Muscle of leg (tissue), 3 donors: ENCODE measurements at regions not wholly inside any gene's neighbourhood (a gene's known extent, or its start where the extent isn't known, plus 50 kb on each side); places are given as distances from the start of the nearest gene placed in this dataset.

ENCODE experiments used
- DNase-seq: peaks from one replicate; pipeline ENCODE4 v3.0.0; 2013
- H3K27ac ChIP-seq: one replicate; pipeline ENCODE4 v1.5.1; 2013; ENCODE audit warnings: mild to moderate bottlenecking, low read length, control low read depth
- H3K27me3 ChIP-seq: one replicate; pipeline ENCODE4 v1.6.1; 2013; ENCODE audit warnings: low read length; ENCODE audit not compliant: control insufficient read depth, insufficient read depth
- H3K36me3 ChIP-seq: one replicate; pipeline ENCODE4 v1.6.1; 2013; ENCODE audit warnings: low read length; ENCODE audit not compliant: control insufficient read depth, insufficient read depth
- H3K4me1 ChIP-seq: one replicate; pipeline ENCODE4 v1.6.1; 2013; ENCODE audit warnings: low read length; ENCODE audit not compliant: control insufficient read depth, insufficient read depth
- H3K4me3 ChIP-seq: one replicate; pipeline ENCODE4 v1.5.1; 2013; ENCODE audit warnings: low read length, control low read depth
- H3K9me3 ChIP-seq: replicated peaks from 2 replicates; pipeline ENCODE4 v1.6.1; 2013; ENCODE audit warnings: low read depth, low read length; ENCODE audit not compliant: control insufficient read depth
- WGBS: methylation state at CpG from one replicate; pipeline ENCODE4 v1.1.5; 2013; ENCODE audit warnings: missing lambda C conversion rate; ENCODE audit not compliant: insufficient coverage; 5-methylcytosine and 5-hydroxymethylcytosine counted together

DNA sequence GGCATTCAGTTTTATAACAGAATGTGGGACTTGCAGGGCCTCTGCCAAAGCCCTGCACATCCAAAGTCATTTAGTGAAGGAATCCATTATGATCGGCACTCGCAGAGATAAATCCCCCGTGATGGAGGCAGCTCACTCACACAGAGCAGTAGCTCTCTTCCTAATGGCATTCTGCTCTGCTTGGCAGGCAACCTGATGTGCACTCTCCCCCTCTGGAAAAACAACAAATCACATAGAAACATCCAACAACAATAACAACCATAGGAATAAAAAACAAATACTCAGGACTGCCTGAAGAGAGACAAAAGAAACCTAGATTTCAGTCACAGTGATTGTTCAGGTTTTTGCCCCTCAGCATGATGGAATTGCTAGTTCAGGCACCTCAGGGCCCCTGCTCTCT, 59.7 kb downstream of the NAA11 start:
- Histone ChIP-seq H3K36me3 (no peaks in the 10 kb centered on the region), H3K9me3 (no peaks in the 10 kb centered on the region), H3K4me1 (peaks cover 2% of the 10 kb centered on the region), H3K4me3 (no peak overlapping the region), H3K27ac (no peak overlapping the region), H3K27me3 (no peaks in the 10 kb centered on the region)
- DNase-seq, result no peak
- WGBS, result 15% methylated on average over 3 of the region's 3 CpGs

DNA sequence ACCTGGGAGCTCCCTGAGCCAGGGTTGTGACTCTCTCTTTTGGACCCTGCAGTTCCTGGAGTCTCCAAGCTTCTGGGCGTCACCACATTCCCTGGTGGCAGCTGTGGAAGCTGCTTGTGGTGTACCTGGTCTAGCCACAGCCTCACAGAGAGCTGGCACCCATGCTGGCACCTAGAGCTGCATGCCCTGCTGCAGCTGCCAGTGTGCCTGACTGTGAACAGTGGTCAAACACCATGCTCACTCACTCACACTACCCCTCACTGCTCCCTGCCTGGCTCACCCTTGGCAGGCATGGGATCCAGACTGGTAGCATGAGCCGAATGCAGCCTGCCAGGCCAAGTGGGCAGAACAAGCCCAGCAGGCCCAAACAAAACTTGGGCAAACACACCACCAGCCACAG, 66.6 kb downstream of the NAA11 start:
- no peak for DNase-seq
- Histone ChIP-seq H3K27me3 (no peaks in the 10 kb centered on the region), H3K4me3 (no peak overlapping the region), H3K4me1 (no peaks in the 10 kb centered on the region), H3K9me3 (peaks cover 5% of the 10 kb centered on the region), H3K36me3 (no peaks in the 10 kb centered on the region), H3K27ac (no peak overlapping the region)
- 85% methylated on average over 2 of the region's 2 CpGs for WGBS

DNA sequence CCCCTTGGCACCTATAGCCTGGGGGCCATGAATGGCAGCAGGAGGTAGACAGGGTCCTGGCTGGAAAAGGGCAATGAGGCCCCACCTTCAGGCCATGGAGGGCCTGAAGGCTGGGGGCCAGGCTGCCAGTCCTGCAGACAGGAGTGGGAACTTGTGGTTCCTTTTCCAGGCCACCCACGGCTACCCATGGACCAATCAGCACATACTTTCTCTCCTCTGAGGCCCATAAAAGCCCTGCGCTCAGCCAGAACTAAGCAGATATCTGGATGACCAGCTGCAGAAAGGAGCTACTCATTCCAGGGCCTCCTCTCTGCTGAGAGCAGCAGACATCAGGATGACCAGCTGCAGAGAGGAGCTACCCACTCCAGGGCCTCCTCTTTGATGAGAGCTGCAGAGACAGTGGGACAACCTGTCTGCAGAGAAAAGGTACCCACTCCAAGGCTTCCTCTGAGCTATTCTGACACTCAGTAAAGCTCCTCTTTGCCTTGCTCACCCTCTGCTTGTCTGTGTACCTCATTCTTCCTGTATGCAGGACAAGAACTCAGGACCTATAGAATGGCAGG, 67.2 kb downstream of the NAA11 start:
- Histone ChIP-seq H3K36me3 (no peaks in the 10 kb centered on the region), H3K27me3 (no peaks in the 10 kb centered on the region), H3K9me3 (peaks cover 5% of the 10 kb centered on the region), H3K4me3 (no peak overlapping the region), H3K4me1 (no peaks in the 10 kb centered on the region), H3K27ac (no peak overlapping the region)
- WGBS, result 88% methylated on average over 1 of the region's 2 CpGs
- no peak for DNase-seq

DNA sequence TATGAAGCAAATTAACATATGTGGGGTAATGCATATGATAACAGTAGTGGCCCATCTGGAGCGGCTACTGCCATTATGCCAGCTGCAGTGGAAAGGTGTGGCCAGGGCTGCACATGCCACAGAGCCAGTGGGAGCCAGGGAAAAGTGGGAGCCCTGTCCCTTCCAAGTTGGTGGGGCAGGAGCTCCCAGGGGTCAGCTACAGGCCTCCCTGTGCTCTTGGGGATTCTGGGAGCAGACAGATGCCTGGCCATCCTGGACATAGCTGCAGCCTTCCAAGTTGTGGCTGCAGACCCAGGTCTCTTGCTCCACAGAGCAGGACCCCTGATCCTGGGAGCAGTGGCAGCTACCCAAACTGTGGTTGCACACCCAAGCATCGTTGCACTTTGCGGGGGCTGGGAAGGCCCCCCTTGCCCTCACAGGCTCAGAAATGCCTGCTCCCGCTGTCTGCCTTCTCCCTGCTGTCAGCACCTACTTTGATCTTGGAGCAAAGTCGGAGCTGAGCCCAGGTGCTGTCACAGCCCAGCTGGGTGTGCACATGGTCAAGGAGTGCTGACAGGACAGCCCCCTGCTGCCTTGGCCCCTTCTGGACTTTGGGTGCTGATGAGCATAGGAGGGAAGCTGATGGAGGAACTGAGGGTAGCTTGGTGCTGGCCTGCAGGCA, 67.8 kb downstream of the NAA11 start:
- H3K27me3 ChIP-seq, result no peaks in the 10 kb centered on the region
- H3K9me3 ChIP-seq, result peaks cover 5% of the 10 kb centered on the region
- no peaks in the 10 kb centered on the region for H3K36me3 ChIP-seq
- no peak overlapping the region for H3K4me3 ChIP-seq
- H3K4me1 ChIP-seq, result no peaks in the 10 kb centered on the region
- 80% methylated on average over 5 of the region's 5 CpGs for whole genome bisulfite sequencing
- no peak overlapping the region for H3K27ac ChIP-seq
- no peak for DNase-seq

DNA sequence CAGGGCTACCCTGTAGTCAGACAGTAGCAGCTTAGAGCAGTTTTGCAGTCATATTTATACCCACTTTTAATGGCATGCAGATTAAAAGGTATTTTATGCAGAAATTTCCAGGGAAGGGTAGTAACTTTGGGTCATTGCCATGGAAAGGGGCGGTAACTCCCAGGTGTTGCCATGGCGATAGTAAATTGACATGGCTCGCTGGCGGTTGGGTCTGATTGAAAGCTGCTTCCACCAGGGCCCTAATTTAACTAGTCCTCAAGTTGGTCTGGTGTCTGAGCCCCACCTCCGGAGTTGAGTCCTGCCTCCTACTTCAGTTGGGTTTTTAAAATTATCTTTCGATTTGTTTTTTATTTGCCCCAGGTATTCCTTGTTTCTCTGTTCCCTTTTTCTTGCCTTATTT, 70.1 kb downstream of the NAA11 start:
- 67% methylated on average over 2 of the region's 6 CpGs for WGBS
- no peaks in the 10 kb centered on the region for H3K36me3 ChIP-seq
- H3K9me3 ChIP-seq, result peaks cover 5% of the 10 kb centered on the region
- H3K27me3 ChIP-seq, result no peaks in the 10 kb centered on the region
- no peaks in the 10 kb centered on the region for H3K4me1 ChIP-seq
- no peak for DNase-seq
- no peak overlapping the region for H3K4me3 ChIP-seq
- H3K27ac ChIP-seq, result no peak overlapping the region

DNA sequence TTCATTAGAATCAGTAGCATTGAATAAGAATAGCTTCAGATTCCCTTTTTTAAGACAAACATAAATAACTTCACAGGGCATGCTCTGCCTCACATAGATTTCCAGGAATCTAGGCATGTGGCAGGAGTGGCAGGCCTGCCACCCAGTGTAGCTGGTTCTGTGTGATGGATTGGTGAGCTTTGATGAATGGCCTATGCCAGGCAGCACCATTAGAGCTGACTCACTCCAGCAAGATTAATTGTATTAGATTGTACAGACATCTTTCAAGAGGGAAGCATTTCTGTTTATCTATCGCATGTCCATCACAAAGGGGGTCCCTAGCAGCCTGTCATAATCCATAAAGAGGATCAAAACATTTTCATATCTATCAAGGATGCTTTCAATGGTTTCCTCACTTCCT, 71.9 kb downstream of the NAA11 start:
- H3K4me1 ChIP-seq, result no peaks in the 10 kb centered on the region
- WGBS, result no CpG with 5 or more reads among the region's 1 CpG
- H3K9me3 ChIP-seq, result peaks cover 4% of the 10 kb centered on the region
- H3K27ac ChIP-seq, result no peak overlapping the region
- no peaks in the 10 kb centered on the region for H3K36me3 ChIP-seq
- no peak overlapping the region for H3K4me3 ChIP-seq
- no peaks in the 10 kb centered on the region for H3K27me3 ChIP-seq
- no peak for DNase-seq

DNA sequence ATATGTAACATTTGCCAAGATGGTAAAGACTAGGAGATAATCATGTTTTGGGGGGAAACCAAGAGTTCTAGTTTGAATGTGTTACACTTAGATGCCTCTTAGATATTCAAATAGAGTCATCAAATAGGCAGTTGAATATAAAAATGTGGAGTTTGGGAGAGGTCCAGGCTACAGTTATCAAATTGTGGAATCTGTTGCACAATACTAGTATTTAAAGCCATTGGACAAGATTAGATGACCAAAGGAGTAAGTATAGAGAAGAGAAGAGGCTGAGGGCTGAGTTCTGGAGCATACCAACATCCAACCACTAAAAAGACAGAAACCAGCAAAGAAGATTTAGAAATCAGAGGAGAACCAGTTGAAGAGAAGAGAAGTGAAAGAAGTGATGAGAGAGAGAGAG, 72.7 kb downstream of the NAA11 start:
- Histone ChIP-seq H3K4me1 (no peaks in the 10 kb centered on the region), H3K36me3 (no peaks in the 10 kb centered on the region), H3K4me3 (no peak overlapping the region), H3K27me3 (no peaks in the 10 kb centered on the region), H3K27ac (no peak overlapping the region), H3K9me3 (no peaks in the 10 kb centered on the region)
- no peak for DNase-seq

DNA sequence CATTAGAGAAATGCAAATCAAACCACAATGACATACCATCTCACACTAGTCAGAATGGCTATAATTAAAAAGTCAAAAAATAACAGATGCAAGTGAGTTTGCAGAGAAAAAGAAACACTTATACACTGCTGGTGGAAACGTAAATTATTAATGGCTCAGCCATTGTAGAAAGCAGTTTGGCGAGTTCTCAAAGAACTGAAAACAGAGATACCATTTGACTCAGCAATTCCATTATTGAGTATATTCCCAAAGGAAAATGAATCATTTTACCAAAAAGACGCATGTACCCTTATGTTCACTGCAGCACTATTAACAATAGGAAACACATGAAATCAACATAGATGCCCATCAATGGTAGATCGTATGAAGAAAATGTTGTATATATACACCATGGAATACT, 75.0 kb downstream of the NAA11 start:
- Histone ChIP-seq H3K36me3 (no peaks in the 10 kb centered on the region), H3K27ac (no peak overlapping the region), H3K4me1 (no peaks in the 10 kb centered on the region), H3K9me3 (no peaks in the 10 kb centered on the region), H3K27me3 (no peaks in the 10 kb centered on the region), H3K4me3 (no peak overlapping the region)
- DNase-seq, result no peak
- no CpG with 5 or more reads among the region's 4 CpGs for WGBS

DNA sequence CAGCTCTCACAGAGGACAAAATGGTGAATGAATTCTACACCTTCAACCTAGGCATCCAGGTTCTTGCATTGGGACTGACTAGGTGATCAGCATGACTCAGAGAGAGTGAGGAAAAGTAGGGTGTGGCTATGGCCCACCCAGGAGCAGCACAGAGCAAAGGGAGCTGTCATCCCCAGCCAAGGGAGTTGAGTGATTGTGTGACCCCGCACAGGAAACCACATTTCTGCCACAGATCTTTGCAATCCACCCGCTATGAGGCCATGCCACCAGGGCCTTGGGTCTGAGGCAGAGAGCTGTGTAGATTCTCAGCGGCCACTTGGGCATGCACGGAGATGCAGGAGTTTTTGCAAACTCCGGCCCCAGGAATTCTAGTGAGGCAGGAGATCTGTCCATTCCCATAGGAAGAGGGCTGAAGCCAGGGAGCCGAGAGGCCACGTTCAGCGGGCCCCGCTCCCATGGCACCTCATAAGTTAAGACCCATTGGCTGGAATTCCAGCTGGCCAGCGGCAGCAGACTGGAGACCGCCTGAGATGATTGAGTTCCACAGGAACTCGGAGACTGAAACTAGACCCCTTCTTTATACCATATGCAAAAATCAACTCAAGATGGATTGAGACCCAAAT, 75.9 kb downstream of the NAA11 start:
- Histone ChIP-seq H3K27me3 (no peaks in the 10 kb centered on the region), H3K4me3 (no peak overlapping the region), H3K27ac (no peak overlapping the region), H3K9me3 (no peaks in the 10 kb centered on the region), H3K36me3 (no peaks in the 10 kb centered on the region), H3K4me1 (no peaks in the 10 kb centered on the region)
- WGBS, result 86% methylated on average over 10 of the region's 12 CpGs
- DNase-seq, result no peak

DNA sequence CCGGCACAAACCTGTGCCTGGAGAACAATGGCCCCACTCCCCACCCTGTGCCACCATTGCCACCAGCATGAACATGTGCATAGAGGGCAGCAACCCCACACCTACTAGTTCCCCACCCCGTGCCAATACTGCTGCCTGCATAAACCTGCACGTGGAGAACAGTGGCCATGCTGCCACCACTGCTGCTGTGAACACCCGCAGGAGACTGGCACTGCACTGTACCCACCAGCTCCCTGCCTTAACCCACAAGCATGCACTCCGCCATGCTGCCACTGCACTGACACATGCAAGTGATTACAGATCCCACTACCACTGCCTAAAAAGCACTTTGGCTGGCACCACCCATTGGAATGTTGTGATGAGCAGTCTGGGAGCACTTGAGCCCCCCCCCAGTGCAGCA, 77.3 kb downstream of the NAA11 start:
- H3K4me1 ChIP-seq, result no peaks in the 10 kb centered on the region
- H3K27me3 ChIP-seq, result no peaks in the 10 kb centered on the region
- no peak overlapping the region for H3K4me3 ChIP-seq
- no peak for DNase-seq
- H3K36me3 ChIP-seq, result no peaks in the 10 kb centered on the region
- no peak overlapping the region for H3K27ac ChIP-seq
- H3K9me3 ChIP-seq, result no peaks in the 10 kb centered on the region
- WGBS, result 88% methylated on average over 5 of the region's 5 CpGs
